Vagina (tissue), 2 donors: ENCODE measurements at regions not wholly inside any gene's neighbourhood (a gene's known extent, or its start where the extent isn't known, plus 50 kb on each side); places are given as distances from the start of the nearest gene placed in this dataset.

Experiments used
- CTCF ChIP-seq, 3 experiments: fragments of 450-650 bp in 2 of 3; fragments of 200-600 bp in 1 of 3; sonication (generic) in 1 of 3; IDR thresholded peaks; one replicate each; pipeline ENCODE4 v1.5.1; 2017 to 2019; ENCODE audit warnings: antibody characterized with exemption in 3 of 3, mild to moderate bottlenecking in 2 of 3, moderate library complexity in 2 of 3
- POLR2A ChIP-seq, 2 donors: fragments of 450-650 bp; IDR thresholded peaks; one replicate each; pipeline ENCODE4 v1.6.1; 2017; ENCODE audit warnings: antibody characterized with exemption in 2 of 2, mild to moderate bottlenecking in 2 of 2, moderate library complexity in 2 of 2

- no peak for TF ChIP-seq CTCF (IDR thresholded peaks at IDR 0.05)
- TF ChIP-seq POLR2A (IDR thresholded peaks at IDR 0.05) = no peak
Observed at GRCh38 chr9:86600291-86600690, 246.1 kb upstream of the TUT7 start.
